ENCODE measurements at regions not wholly inside any gene's neighbourhood (a gene's known extent, or its start where the extent isn't known, plus 50 kb on each side); places are given as distances from the start of the nearest gene placed in this dataset.

DNA sequence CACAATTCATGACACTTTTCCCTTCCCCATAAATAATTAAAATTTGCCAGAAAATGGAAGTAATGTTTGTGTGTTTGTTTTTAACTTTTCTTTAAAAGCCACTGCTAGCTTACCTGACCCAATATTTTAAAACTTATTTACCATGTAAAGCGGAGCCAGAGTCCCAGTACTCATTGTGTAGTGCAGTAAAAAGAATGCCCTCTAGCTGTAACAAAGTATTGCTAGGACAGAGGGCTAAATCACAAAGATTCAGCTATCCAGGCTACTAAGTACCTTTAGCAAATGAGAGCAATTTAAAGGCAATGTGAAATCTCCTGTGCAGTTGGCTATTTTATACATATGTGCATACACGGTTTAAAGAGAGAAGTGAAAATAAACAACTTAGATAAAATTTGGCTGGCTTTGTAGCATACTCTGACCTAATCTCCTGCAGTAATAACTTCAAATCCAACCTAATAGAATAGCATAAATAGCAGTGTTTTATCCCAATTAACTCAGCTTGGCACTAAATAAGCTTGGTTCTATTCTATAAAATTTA, 997.4 kb upstream of the PIK3C3 start:
- no peaks in the 10 kb centered on the region for H3K9me3 ChIP-seq (ENCODE audit: low read depth)
- peaks cover 6% of the 10 kb centered on the region for H3K4me1 ChIP-seq
- H4K20me1 ChIP-seq (ENCODE audit: low read depth), result no peaks in the 10 kb centered on the region
- H3K4me2 ChIP-seq, result no peak overlapping the region
- no peak overlapping the region for H3K27ac ChIP-seq
- peak; percentile 9 for DNase-seq (ENCODE audit: low spot score)
- H2AFZ ChIP-seq (replicated peaks), result peak overlapping the region; percentile 57
- Mint-ChIP-seq H3K36me3 (no peaks in the 10 kb centered on the region), H3K4me3 (no peak overlapping the region), H3K27ac (no peak overlapping the region), H3K9me3 (peaks cover 3% of the 10 kb centered on the region), H3K27me3 (ENCODE audit: insufficient read depth, low read depth) (peaks cover 2% of the 10 kb centered on the region), H3K4me1 (peaks cover 10% of the 10 kb centered on the region)
- TF ChIP-seq EZH2 (IDR thresholded peaks at IDR 0.05) (no peak), EZH2phosphoT487 (IDR thresholded peaks at IDR 0.05) (no peak)
- TF ChIP-seq, protein P1, sequence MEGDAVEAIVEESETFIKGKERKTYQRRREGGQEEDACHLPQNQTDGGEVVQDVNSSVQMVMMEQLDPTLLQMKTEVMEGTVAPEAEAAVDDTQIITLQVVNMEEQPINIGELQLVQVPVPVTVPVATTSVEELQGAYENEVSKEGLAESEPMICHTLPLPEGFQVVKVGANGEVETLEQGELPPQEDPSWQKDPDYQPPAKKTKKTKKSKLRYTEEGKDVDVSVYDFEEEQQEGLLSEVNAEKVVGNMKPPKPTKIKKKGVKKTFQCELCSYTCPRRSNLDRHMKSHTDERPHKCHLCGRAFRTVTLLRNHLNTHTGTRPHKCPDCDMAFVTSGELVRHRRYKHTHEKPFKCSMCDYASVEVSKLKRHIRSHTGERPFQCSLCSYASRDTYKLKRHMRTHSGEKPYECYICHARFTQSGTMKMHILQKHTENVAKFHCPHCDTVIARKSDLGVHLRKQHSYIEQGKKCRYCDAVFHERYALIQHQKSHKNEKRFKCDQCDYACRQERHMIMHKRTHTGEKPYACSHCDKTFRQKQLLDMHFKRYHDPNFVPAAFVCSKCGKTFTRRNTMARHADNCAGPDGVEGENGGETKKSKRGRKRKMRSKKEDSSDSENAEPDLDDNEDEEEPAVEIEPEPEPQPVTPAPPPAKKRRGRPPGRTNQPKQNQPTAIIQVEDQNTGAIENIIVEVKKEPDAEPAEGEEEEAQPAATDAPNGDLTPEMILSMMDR (IDR thresholded peaks at IDR 0.05), result peak; percentile 25
- H3K9ac ChIP-seq, result no peak overlapping the region
- no peaks in the 10 kb centered on the region for H3K79me2 ChIP-seq (ENCODE audit: low read depth)
- no peaks in the 10 kb centered on the region for H3F3A ChIP-seq (ENCODE audit: low read depth)
- no peak overlapping the region for H3K4me3 ChIP-seq
- H3K36me3 ChIP-seq, result no peaks in the 10 kb centered on the region
- H3K27me3 ChIP-seq, result no peaks in the 10 kb centered on the region

DNA sequence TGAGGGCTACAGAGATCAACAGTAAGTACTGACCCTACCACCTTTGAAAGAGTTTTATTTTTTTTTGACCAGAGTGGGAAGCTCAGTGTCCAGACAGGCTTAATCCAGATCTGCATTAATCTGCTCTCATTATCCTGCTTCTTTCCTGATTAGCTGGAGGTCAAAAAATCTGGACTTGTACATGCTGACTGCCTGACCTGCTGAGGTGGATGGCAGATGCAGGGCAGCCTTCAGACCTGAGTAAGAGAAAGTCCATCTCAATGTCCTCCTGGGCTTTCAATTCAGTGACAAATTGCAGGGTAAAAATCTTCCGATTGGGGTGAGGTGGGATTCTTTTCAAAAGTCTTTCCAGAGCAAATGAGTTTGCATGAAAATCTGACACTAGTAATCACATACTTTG, 998.8 kb upstream of the PIK3C3 start:
- Histone ChIP-seq H3K9me3 (ENCODE audit: low read depth) (no peaks in the 10 kb centered on the region), H3F3A (ENCODE audit: low read depth) (no peaks in the 10 kb centered on the region), H3K27ac (no peak overlapping the region), H3K36me3 (no peaks in the 10 kb centered on the region), H3K9ac (no peak overlapping the region), H4K20me1 (ENCODE audit: low read depth) (no peaks in the 10 kb centered on the region), H3K79me2 (ENCODE audit: low read depth) (no peaks in the 10 kb centered on the region), H3K4me2 (no peak overlapping the region), H3K4me3 (no peak overlapping the region), H3K4me1 (peaks cover 6% of the 10 kb centered on the region), H3K27me3 (no peaks in the 10 kb centered on the region), H2AFZ (replicated peaks) (no peak overlapping the region)
- peaks cover 2% of the 10 kb centered on the region for H3K27me3 Mint-ChIP-seq (ENCODE audit: insufficient read depth, low read depth)
- no peak overlapping the region for H3K4me3 Mint-ChIP-seq
- TF ChIP-seq EZH2phosphoT487 (IDR thresholded peaks at IDR 0.05) (no peak), EZH2 (IDR thresholded peaks at IDR 0.05) (no peak)
- TF ChIP-seq, protein P1 (IDR thresholded peaks at IDR 0.05), result no peak
- H3K9me3 Mint-ChIP-seq, result peaks cover 4% of the 10 kb centered on the region
- H3K36me3 Mint-ChIP-seq, result no peaks in the 10 kb centered on the region
- peaks cover 10% of the 10 kb centered on the region for H3K4me1 Mint-ChIP-seq
- DNase-seq (ENCODE audit: low spot score), result no peak
- no peak overlapping the region for H3K27ac Mint-ChIP-seq

DNA sequence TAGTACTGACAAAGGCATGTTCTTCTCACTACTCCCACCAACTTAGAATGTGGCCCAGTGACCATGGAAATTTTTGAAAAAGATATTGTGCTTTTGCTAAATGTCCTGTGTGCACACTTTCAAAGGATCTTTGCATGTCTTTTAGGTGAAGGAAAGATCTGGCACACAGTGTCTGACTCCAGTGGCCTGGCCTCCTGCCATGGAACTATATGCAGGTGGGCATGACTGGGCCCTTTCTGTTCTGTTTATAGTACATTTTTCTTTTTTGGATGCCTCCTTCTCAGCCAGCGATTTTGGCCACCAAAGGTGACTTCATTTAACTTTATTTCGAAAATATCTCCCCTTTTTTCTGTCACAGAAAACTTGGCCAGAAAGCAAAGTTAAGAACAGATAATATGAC, 999.7 kb upstream of the PIK3C3 start:
- H3K27ac Mint-ChIP-seq, result no peak overlapping the region
- Histone ChIP-seq H3F3A (ENCODE audit: low read depth) (no peaks in the 10 kb centered on the region), H2AFZ (replicated peaks) (no peak overlapping the region), H3K4me3 (no peak overlapping the region), H3K79me2 (ENCODE audit: low read depth) (no peaks in the 10 kb centered on the region), H3K4me2 (no peak overlapping the region), H3K9me3 (ENCODE audit: low read depth) (no peaks in the 10 kb centered on the region), H3K4me1 (peaks cover 10% of the 10 kb centered on the region), H3K36me3 (no peaks in the 10 kb centered on the region), H3K27ac (no peak overlapping the region), H4K20me1 (ENCODE audit: low read depth) (no peaks in the 10 kb centered on the region), H3K27me3 (no peaks in the 10 kb centered on the region), H3K9ac (no peak overlapping the region)
- no peak for DNase-seq (ENCODE audit: low spot score)
- TF ChIP-seq EZH2phosphoT487 (IDR thresholded peaks at IDR 0.05) (no peak), EZH2 (IDR thresholded peaks at IDR 0.05) (no peak)
- TF ChIP-seq, protein P1 (IDR thresholded peaks at IDR 0.05), result no peak
- H3K4me1 Mint-ChIP-seq, result peaks cover 10% of the 10 kb centered on the region
- H3K9me3 Mint-ChIP-seq, result peaks cover 5% of the 10 kb centered on the region
- no peaks in the 10 kb centered on the region for H3K36me3 Mint-ChIP-seq
- peaks cover 2% of the 10 kb centered on the region for H3K27me3 Mint-ChIP-seq (ENCODE audit: insufficient read depth, low read depth)
- no peak overlapping the region for H3K4me3 Mint-ChIP-seq
